LNCaP clone FGC (cell line): ENCODE measurements at regions not wholly inside any gene's neighbourhood (a gene's known extent, or its start where the extent isn't known, plus 50 kb on each side); places are given as distances from the start of the nearest gene placed in this dataset.

Experiments
- DNase-seq: peaks from one replicate; pipeline ENCODE4 v3.0.0-alpha.2; 2011; ENCODE audit warnings: low read depth
- H3K4me3 ChIP-seq: 2 replicates; pipeline ENCODE4 v1.5.1; 2011; ENCODE audit warnings: mild to moderate bottlenecking, low read depth, low read length, control low read depth
- CTCF ChIP-seq: IDR thresholded peaks from 2 replicates; pipeline ENCODE4 v1.5.1; 2012; ENCODE audit warnings: mild to moderate bottlenecking; ENCODE audit not compliant: control insufficient read depth, insufficient read depth; ENCODE audit errors: extremely low read depth

DNA sequence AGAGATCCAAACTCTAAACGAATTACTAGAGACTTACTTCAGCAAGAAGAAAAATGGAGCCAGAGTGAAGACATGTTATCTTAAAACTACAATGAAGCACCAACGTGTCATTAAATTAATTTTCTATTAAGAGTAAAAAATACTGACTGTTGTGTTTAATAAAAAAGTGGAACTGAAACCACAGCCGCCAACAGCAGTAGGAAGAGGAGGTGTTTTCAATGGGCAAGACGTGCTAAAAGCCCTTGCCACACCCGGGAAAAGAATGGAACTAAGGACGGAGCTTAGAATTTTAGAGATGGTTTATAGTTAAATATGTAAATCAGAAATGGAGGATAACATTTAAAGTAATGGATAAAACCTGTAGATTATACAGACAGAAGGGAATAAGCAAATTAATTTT is 608.7 kb downstream of the TFAP2A start:
- no peak overlapping the region for H3K4me3 ChIP-seq
- TF ChIP-seq CTCF: no peak
- no peak for DNase-seq

GRCh38 chr6:9801249-9801754 is 613.6 kb downstream of the TFAP2A start:
- no peak for TF ChIP-seq CTCF
- no peak for DNase-seq

GRCh38 chr6:9799582-9799981 is 615.3 kb downstream of the TFAP2A start:
- TF ChIP-seq CTCF: no peak
- H3K4me3 ChIP-seq: no peak overlapping the region

More at GRCh38 chr6:9801249-9801754, 613.6 kb downstream of the TFAP2A start:
- no peak overlapping the region for H3K4me3 ChIP-seq

GRCh38 chr6:9796827-9797226 is 618.0 kb downstream of the TFAP2A start:
- H3K4me3 ChIP-seq: no peak overlapping the region
- DNase-seq: no peak
- TF ChIP-seq CTCF: no peak

More at GRCh38 chr6:9799582-9799981, 615.3 kb downstream of the TFAP2A start:
- DNase-seq: no peak

DNA sequence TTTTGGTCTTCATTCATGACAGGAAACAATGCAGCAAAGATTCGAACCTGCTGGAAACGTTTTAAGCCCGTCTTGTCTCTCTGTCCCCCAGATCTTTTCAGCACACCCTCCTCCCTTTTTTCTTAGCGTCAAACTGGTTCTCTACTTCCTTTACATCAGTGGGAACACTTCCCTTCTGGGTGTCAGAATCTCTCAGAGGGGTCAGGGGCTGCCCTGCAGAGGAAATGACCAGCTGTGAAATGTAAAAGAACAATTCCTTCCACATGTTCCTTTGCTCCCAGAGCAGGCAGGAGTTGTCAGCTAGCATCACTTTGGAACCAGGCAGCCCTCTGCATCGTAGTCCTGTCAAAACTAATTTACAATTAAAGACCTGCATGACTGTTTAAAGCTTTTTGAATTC is 619.0 kb downstream of the TFAP2A start:
- H3K4me3 ChIP-seq: no peak overlapping the region
- DNase-seq: no peak
- no peak for TF ChIP-seq CTCF

GRCh38 chr6:9789201-9789600 is 625.7 kb downstream of the TFAP2A start:
- no peak for DNase-seq
- TF ChIP-seq CTCF: no peak
- H3K4me3 ChIP-seq: no peak overlapping the region

DNA sequence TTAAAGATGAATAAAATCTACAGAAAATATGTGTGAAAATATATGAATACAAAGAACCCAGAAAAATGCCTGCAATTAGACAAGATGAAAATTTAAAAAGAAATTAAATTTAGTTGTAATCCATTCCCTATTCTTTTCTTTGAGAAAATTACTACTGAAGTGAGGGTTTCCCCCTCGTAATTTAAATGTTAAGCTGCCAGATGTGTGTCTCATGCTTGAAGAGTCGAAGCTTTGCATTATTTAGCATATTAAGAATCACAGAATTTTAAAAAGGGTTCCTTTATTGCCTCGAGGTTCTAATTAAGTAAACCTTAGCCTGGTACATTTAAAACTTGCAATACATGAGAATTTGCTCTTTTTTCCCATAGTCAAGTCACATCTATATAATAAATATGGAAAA is 630.1 kb downstream of the TFAP2A start:
- DNase-seq: no peak
- no peak for TF ChIP-seq CTCF
- no peak overlapping the region for H3K4me3 ChIP-seq
